Vagina (tissue), 2 donors: ENCODE measurements at regions not wholly inside any gene's neighbourhood (a gene's known extent, or its start where the extent isn't known, plus 50 kb on each side); places are given as distances from the start of the nearest gene placed in this dataset.

ENCODE experiments used
- DNase-seq, 2 donors: peaks; one replicate each; pipeline ENCODE4 v3.0.0-alpha.2; 2017; ENCODE audit errors: extremely low spot score in 2 of 2
- H3K27ac ChIP-seq: fragments of 200-600 bp; sonication (generic); one replicate; pipeline ENCODE4 v1.5.1; 2019
- H3K27me3 ChIP-seq: fragments of 200-600 bp; sonication (generic); one replicate; pipeline ENCODE4 v1.5.1; 2019
- H3K36me3 ChIP-seq, 2 donors: fragments of 200-600 bp; sonication (generic); one replicate each; pipeline ENCODE4 v1.5.1; 2017 to 2019
- H3K4me1 ChIP-seq: fragments of 200-600 bp; sonication (generic); one replicate; pipeline ENCODE4 v1.5.1; 2019
- H3K4me3 ChIP-seq, 2 donors: fragments of 200-600 bp; sonication (generic); 1 replicate in 1 of 2; 2 replicates in 1 of 2; pipeline ENCODE4 v1.5.1; 2016 to 2019
- H3K9me3 ChIP-seq: fragments of 200-600 bp; sonication (generic); one replicate; pipeline ENCODE4 v1.5.1; 2019
- POLR2A ChIP-seq, 2 donors: fragments of 450-650 bp; IDR thresholded peaks; one replicate each; pipeline ENCODE4 v1.6.1; 2017; ENCODE audit warnings: antibody characterized with exemption in 2 of 2, mild to moderate bottlenecking in 2 of 2, moderate library complexity in 2 of 2
- POLR2AphosphoS5 ChIP-seq, 2 donors: sonication (generic); formaldehyde crosslinking; IDR thresholded peaks; one replicate each; pipeline ENCODE4 v1.9.0; 2017; ENCODE audit warnings: antibody characterized with exemption in 2 of 2, mild to moderate bottlenecking in 2 of 2, low read depth in 1 of 2; ENCODE audit not compliant: insufficient read depth in 1 of 2
- intact Hi-C: fragments of 100-400 bp; cut with DNase I; formaldehyde crosslinking; loops from one replicate; pipeline ENCODE4 v1.15.1; 2023
- TF ChIP-seq, protein P1 (sequence below), 3 experiments: fragments of 450-650 bp in 2 of 3; fragments of 200-600 bp in 1 of 3; sonication (generic) in 1 of 3; IDR thresholded peaks; one replicate each; pipeline ENCODE4 v1.5.1; 2017 to 2019; ENCODE audit warnings: antibody characterized with exemption in 3 of 3, mild to moderate bottlenecking in 2 of 3, moderate library complexity in 2 of 3

DNA sequence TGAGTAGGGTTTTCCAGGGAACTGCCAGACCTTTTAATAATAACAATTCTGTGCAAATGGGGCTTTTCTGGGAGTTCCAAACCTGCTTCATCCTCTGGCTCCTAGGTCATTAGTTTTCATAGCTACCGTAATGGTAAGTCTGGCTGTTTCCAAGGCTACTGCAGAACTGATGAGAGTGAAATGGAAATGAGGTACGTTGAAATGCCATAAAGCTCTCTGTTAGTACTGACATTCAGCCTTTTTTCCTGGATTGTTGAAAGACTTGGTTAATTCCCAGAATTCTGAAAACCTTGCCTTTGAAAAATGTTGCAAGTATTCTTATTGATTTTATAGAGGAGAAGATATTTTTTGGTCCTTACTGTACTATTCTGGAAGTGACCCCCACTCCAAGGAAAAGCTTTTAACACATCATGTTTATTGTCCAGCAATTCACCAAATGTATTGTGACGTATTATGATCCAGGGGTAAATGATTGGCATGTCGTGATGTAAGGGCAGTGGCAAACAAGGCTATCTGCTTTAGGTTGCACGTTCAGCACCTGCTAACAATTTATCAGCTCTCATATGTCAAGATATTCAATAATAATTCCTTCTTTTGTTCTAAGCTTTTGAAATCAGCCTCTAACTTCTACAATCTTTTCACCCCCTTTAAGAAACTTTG, 767.0 kb upstream of the RAB6C start:
- no peak overlapping the region for H3K4me3 ChIP-seq
- no peak overlapping the region for H3K27ac ChIP-seq
- intact Hi-C loops: no loop called here
- H3K9me3 ChIP-seq: no peaks in the 10 kb centered on the region
- H3K27me3 ChIP-seq: no peaks in the 10 kb centered on the region
- H3K36me3 ChIP-seq: no peaks in the 10 kb centered on the region
- no peaks in the 10 kb centered on the region for H3K4me1 ChIP-seq
- DNase-seq: no peak
- TF ChIP-seq POLR2AphosphoS5 (IDR thresholded peaks at IDR 0.05; ENCODE audit: insufficient read depth in 1 of 2, low read depth in 1 of 2) (no peak), POLR2A (IDR thresholded peaks at IDR 0.05) (no peak)
- TF ChIP-seq, protein P1, sequence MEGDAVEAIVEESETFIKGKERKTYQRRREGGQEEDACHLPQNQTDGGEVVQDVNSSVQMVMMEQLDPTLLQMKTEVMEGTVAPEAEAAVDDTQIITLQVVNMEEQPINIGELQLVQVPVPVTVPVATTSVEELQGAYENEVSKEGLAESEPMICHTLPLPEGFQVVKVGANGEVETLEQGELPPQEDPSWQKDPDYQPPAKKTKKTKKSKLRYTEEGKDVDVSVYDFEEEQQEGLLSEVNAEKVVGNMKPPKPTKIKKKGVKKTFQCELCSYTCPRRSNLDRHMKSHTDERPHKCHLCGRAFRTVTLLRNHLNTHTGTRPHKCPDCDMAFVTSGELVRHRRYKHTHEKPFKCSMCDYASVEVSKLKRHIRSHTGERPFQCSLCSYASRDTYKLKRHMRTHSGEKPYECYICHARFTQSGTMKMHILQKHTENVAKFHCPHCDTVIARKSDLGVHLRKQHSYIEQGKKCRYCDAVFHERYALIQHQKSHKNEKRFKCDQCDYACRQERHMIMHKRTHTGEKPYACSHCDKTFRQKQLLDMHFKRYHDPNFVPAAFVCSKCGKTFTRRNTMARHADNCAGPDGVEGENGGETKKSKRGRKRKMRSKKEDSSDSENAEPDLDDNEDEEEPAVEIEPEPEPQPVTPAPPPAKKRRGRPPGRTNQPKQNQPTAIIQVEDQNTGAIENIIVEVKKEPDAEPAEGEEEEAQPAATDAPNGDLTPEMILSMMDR (IDR thresholded peaks at IDR 0.05): no peak

DNA sequence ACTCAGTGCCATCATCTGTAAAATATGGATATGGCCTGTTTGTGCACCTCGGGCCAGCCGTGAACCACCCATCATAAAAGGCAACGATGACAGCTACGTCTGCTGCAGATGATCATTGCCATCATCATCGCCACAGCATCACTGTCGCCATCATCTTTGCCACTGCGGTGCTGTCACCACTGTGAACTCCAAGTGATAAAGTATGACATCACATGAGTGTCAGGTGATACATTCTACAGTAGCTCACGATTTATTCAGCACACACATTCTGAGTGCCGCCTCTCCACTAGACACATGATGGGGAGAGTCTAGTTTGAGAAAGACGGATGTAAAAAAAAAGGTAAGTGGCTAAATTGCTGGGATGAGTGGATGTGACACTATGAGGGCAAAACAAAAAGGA, 755.4 kb upstream of the RAB6C start:
- intact Hi-C loops: no loop called here

DNA sequence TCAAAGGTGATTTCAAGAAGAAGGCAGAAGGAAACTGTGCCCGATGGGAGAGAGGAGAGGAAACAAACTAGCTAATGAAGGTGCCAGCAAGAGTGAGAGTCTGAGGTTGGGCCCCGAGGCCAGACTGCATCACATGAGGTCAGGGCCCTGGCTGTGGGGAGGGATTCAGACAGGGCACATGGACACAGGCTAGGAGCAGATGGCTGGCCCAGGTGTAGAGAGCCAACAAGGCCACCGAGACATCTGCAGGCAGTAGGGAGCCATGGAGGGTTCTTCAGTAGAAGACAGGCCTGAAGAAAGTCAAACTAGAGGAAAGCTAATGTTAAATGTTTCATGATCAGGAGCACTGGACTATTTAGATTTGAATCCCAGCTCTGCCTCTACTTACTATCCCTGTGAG, 755.0 kb upstream of the RAB6C start:
- intact Hi-C loops: no loop called here
- TF ChIP-seq, protein P1 (IDR thresholded peaks at IDR 0.05): no peak
- TF ChIP-seq POLR2A (IDR thresholded peaks at IDR 0.05): no peak
- no peak for TF ChIP-seq POLR2AphosphoS5 (IDR thresholded peaks at IDR 0.05; ENCODE audit: insufficient read depth in 1 of 2, low read depth in 1 of 2)
- H3K36me3 ChIP-seq: no peaks in the 10 kb centered on the region
- DNase-seq: no peak
- H3K4me3 ChIP-seq: no peak overlapping the region
- no peaks in the 10 kb centered on the region for H3K27me3 ChIP-seq
- no peaks in the 10 kb centered on the region for H3K4me1 ChIP-seq
- no peak overlapping the region for H3K27ac ChIP-seq
- no peaks in the 10 kb centered on the region for H3K9me3 ChIP-seq

More for the DNA sequence above, 755.4 kb upstream of the RAB6C start:
- Histone ChIP-seq H3K27me3 (no peaks in the 10 kb centered on the region), H3K9me3 (no peaks in the 10 kb centered on the region), H3K27ac (no peak overlapping the region), H3K4me1 (no peaks in the 10 kb centered on the region), H3K36me3 (no peaks in the 10 kb centered on the region), H3K4me3 (no peak overlapping the region)
- TF ChIP-seq POLR2AphosphoS5 (IDR thresholded peaks at IDR 0.05; ENCODE audit: insufficient read depth in 1 of 2, low read depth in 1 of 2): no peak
- TF ChIP-seq, protein P1 (IDR thresholded peaks at IDR 0.05): no peak
- DNase-seq: no peak

GRCh38 chr2:129229196-129229595, 750.3 kb upstream of the RAB6C start:
- H3K9me3 ChIP-seq: no peaks in the 10 kb centered on the region
- intact Hi-C loops: no loop called here

More at GRCh38 chr2:129229196-129229595, 750.3 kb upstream of the RAB6C start:
- H3K27me3 ChIP-seq: no peaks in the 10 kb centered on the region
- H3K36me3 ChIP-seq: no peaks in the 10 kb centered on the region
- H3K4me1 ChIP-seq: no peaks in the 10 kb centered on the region
- TF ChIP-seq POLR2AphosphoS5 (IDR thresholded peaks at IDR 0.05; ENCODE audit: insufficient read depth in 1 of 2, low read depth in 1 of 2) (no peak), POLR2A (IDR thresholded peaks at IDR 0.05) (no peak)
- TF ChIP-seq, protein P1 (IDR thresholded peaks at IDR 0.05): no peak
- no peak for DNase-seq
- H3K4me3 ChIP-seq: no peak overlapping the region
- no peak overlapping the region for H3K27ac ChIP-seq
